RWPE1 (cell line): ENCODE measurements at regions not wholly inside any gene's neighbourhood (a gene's known extent, or its start where the extent isn't known, plus 50 kb on each side); places are given as distances from the start of the nearest gene placed in this dataset.
"Not testable (repeated sequence)": the region's sequence is repeated elsewhere in the genome, so short reads cannot be mapped to it uniquely, and the experiment has no call there.

Source experiments
- CTCF ChIA-PET: fragments of 350-600 bp; sonication (Branson Sonifier 250); formaldehyde crosslinking; extraction: SDS; loops from one replicate; lab custom pipeline; 2021; lab: Yijun Ruan, JAX
- POLR2A ChIA-PET: fragments of 400-600 bp; formaldehyde crosslinking; extraction: SDS; loops from one replicate; lab custom pipeline; 2020; ENCODE audit warnings: antibody characterized with exemption; ENCODE audit not compliant: low non-redundant PET; lab: Yijun Ruan, JAX
- DNase-seq: peaks from one replicate; pipeline ENCODE4 v3.0.0; 2012; ENCODE audit warnings: low spot score
- H3K27ac ChIP-seq: fragments of 450-650 bp; 2 replicates; pipeline ENCODE4 v1.5.1; 2017
- CTCF ChIP-seq: fragments of 450-650 bp; conservative IDR thresholded peaks from 2 replicates; pipeline ENCODE4 v1.5.1; 2017; ENCODE audit warnings: low read depth, mild to moderate bottlenecking

- ChIA-PET POLR2A (no interaction called here), CTCF (no interaction called here)
- TF ChIP-seq CTCF, result no peak
- DNase-seq, result no peak
- H3K27ac ChIP-seq, result no peak overlapping the region
Observed at GRCh38 chr5:68049053-68049713, 166.4 kb upstream of the PIK3R1 start.

DNA sequence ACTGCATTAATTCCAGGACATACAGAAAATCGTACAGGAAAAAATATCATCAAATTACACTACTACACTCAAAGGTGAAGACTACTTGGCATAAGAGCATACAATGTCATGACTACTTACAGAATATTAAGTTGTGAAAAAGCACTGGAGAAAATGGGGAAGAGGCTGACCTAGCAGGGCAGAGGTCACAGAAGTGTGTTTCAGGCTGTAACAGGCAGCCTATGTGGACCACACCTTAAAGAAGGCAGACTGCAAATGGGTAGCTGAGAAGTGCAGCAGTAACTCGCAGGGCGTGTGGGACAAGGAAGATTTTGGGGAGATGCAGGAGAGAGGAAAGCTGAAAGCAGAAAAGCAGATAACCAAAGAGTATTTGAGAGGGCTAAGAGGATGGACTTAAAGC, 167.0 kb upstream of the PIK3R1 start:
- no peak for TF ChIP-seq CTCF
- no peak overlapping the region for H3K27ac ChIP-seq
- no peak for DNase-seq
- CTCF ChIA-PET, result no interaction called here
- POLR2A ChIA-PET, result no interaction called here

DNA sequence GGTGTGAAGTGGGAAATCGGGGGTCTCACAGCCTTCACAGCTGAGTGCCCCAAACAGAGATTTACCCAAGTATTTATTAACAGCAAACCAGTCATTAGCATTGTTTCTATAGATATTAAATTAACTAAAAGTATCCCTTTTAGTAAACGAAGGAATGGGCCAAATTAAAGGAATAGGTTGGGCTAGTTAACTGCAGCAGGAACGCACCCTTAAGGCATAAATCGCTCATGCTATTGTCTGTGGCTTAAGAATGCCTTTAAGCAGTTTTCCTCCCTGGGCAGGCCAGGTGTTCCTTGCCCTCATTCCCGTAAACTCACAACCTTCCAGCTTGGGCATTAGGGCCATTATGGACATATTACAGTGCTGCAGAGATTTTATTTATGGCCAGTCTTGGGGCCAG, 167.5 kb upstream of the PIK3R1 start:
- DNase-seq, POLR2A ChIA-PET, CTCF ChIA-PET, H3K27ac ChIP-seq: not testable (repeated sequence)

DNA sequence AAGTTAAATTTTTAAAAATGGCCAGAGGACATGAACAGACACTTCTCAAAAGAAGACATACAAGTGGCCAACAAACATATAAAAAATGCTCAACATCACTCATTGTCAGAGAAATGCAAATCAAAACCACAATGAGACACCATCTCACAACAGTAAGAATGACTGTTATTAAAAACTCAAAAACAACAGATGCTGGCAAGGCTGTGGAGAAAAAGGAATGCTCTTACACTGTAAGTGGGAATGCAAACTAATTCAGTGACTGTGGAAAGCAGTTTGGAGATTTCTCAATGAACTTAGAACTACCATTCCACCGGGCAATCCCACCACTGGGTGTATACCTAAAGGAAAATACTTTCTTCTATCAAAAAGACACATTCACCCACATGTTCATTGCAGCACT, 168.5 kb upstream of the PIK3R1 start:
- DNase-seq, result no peak
- ChIA-PET CTCF (no interaction called here), POLR2A (no interaction called here)
- no peak overlapping the region for H3K27ac ChIP-seq
- no peak for TF ChIP-seq CTCF

- no peak for TF ChIP-seq CTCF
- POLR2A ChIA-PET, result no interaction called here
- CTCF ChIA-PET, result interaction anchor here (0.6 to 0.7 kb wide), 3 partner anchors 10 to 456 kb away, joined by 4 to 6 read pairs (median 5); no protein-coding TSS in a partner anchor
- DNase-seq, result peak; percentile 95
- peak overlapping the region; percentile 73 for H3K27ac ChIP-seq
Observed at GRCh38 chr5:68046445-68046844, 169.1 kb upstream of the PIK3R1 start.

DNA sequence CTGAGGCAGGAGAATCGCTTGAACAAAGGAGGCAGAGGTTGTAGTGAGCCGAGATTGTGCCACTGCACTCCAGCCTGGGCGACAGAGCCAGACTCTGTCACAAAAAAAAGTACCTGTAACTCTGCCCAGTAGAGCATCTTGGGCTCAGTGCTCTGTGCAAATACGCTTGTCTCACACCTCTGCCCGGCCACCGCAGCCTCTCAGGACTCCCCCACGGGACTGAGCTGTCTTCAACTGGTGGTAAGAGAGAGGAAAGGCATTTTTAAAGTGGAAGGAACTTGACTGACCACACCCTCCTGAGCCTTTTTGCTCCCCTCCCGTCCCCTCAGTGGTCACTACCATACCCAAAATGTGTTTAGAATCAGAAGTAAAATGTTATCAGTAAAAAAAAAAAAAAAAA, 174.3 kb upstream of the PIK3R1 start:
- CTCF ChIA-PET, result no interaction called here
- H3K27ac ChIP-seq, result no peak overlapping the region
- TF ChIP-seq CTCF, result no peak
- no peak for DNase-seq
- POLR2A ChIA-PET, result interaction anchor here (0.7 kb wide), 1 partner anchor 193 kb away, joined by 7 read pairs; no protein-coding TSS in a partner anchor

DNA sequence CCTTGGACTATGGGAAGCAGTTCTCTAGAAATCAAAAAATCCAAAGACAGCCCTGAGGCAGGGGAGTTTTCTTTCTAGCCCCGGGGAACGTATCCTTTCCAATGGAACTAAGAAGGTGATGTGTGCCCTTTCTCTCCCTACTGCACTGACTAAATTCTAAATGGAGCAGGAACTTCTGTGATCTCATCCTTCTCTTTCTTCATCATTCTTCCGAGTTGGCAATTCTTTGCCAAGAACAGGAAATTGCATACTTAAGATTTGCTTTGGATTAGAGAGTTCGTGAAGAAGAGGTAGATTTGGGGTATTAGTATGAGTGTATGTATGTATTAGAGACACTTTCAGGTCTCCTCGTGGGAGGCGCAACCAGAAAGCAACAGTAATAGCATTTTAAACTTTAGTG, 178.0 kb upstream of the PIK3R1 start:
- DNase-seq, result no peak
- H3K27ac ChIP-seq, result no peak overlapping the region
- ChIA-PET CTCF (no interaction called here), POLR2A (no interaction called here)
- TF ChIP-seq CTCF, result no peak
